Endothelial cell (in vitro differentiated cells): ENCODE measurements at regions not wholly inside any gene's neighbourhood (a gene's known extent, or its start where the extent isn't known, plus 50 kb on each side); places are given as distances from the start of the nearest gene placed in this dataset.

Source experiments
- DNase-seq: peaks from one replicate; pipeline ENCODE4 v3.0.0; 2021; ENCODE audit warnings: low spot score
- H3K27ac Mint-ChIP-seq: one replicate; pipeline ENCODE4 v1.8.0; 2021; ENCODE audit warnings: mixed read lengths, inconsistent platforms; ENCODE audit not compliant: unreplicated experiment
- H3K27me3 Mint-ChIP-seq: one replicate; pipeline ENCODE4 v1.8.0; 2021; ENCODE audit warnings: mild to moderate bottlenecking, moderate library complexity, mixed read lengths, inconsistent platforms; ENCODE audit not compliant: unreplicated experiment
- H3K36me3 Mint-ChIP-seq: one replicate; pipeline ENCODE4 v1.8.0; 2021; ENCODE audit warnings: mild to moderate bottlenecking, low read depth, mixed read lengths, inconsistent platforms; ENCODE audit not compliant: unreplicated experiment
- H3K4me1 Mint-ChIP-seq: one replicate; pipeline ENCODE4 v1.8.0; 2021; ENCODE audit warnings: mild to moderate bottlenecking, mixed read lengths, inconsistent platforms; ENCODE audit not compliant: unreplicated experiment
- H3K4me3 Mint-ChIP-seq: one replicate; pipeline ENCODE4 v1.8.0; 2021; ENCODE audit warnings: mild to moderate bottlenecking, mixed read lengths, inconsistent platforms; ENCODE audit not compliant: unreplicated experiment
- H3K9me3 Mint-ChIP-seq: one replicate; pipeline ENCODE4 v1.8.0; 2021; ENCODE audit warnings: mixed read lengths, inconsistent platforms; ENCODE audit not compliant: unreplicated experiment
- CTCF ChIP-seq: fragments of 200-600 bp; sonication (generic); IDR thresholded peaks from one replicate; pipeline ENCODE4 v1.5.0; 2021; ENCODE audit warnings: antibody characterized with exemption; ENCODE audit not compliant: unreplicated experiment

GRCh38 chr18:78719821-78720220, 259.8 kb upstream of the SALL3 start:
- Mint-ChIP-seq H3K27ac (no peak overlapping the region), H3K9me3 (peaks cover 43% of the 10 kb centered on the region), H3K27me3 (peaks cover 5% of the 10 kb centered on the region), H3K36me3 (peaks cover 13% of the 10 kb centered on the region), H3K4me1 (no peaks in the 10 kb centered on the region), H3K4me3 (no peak overlapping the region)
- DNase-seq: no peak
- no peak for TF ChIP-seq CTCF

- Mint-ChIP-seq H3K9me3 (peaks cover 47% of the 10 kb centered on the region), H3K36me3 (peaks cover 13% of the 10 kb centered on the region), H3K4me3 (no peak overlapping the region), H3K27me3 (peaks cover 5% of the 10 kb centered on the region), H3K27ac (no peak overlapping the region), H3K4me1 (no peaks in the 10 kb centered on the region)
- DNase-seq: no peak
- TF ChIP-seq CTCF: no peak
Measured at GRCh38 chr18:78720456-78721237, 259.0 kb upstream of the SALL3 start.

GRCh38 chr18:78721238-78721875, 258.3 kb upstream of the SALL3 start:
- no peak for DNase-seq
- H3K4me3 Mint-ChIP-seq: no peak overlapping the region
- no peaks in the 10 kb centered on the region for H3K4me1 Mint-ChIP-seq
- no peak overlapping the region for H3K27ac Mint-ChIP-seq
- peaks cover 4% of the 10 kb centered on the region for H3K27me3 Mint-ChIP-seq
- H3K9me3 Mint-ChIP-seq: peaks cover 49% of the 10 kb centered on the region
- H3K36me3 Mint-ChIP-seq: peaks cover 13% of the 10 kb centered on the region
- no peak for TF ChIP-seq CTCF

GRCh38 chr18:78721981-78722380, 257.6 kb upstream of the SALL3 start:
- Mint-ChIP-seq H3K27me3 (peaks cover 8% of the 10 kb centered on the region), H3K27ac (no peak overlapping the region), H3K4me1 (no peaks in the 10 kb centered on the region), H3K4me3 (no peak overlapping the region), H3K9me3 (peaks cover 46% of the 10 kb centered on the region), H3K36me3 (peaks cover 13% of the 10 kb centered on the region)
- DNase-seq: no peak
- TF ChIP-seq CTCF: no peak

GRCh38 chr18:78722386-78722785, 257.2 kb upstream of the SALL3 start:
- no peak for TF ChIP-seq CTCF
- H3K27me3 Mint-ChIP-seq: peaks cover 9% of the 10 kb centered on the region
- H3K36me3 Mint-ChIP-seq: peaks cover 13% of the 10 kb centered on the region
- DNase-seq: no peak
- no peaks in the 10 kb centered on the region for H3K4me1 Mint-ChIP-seq
- H3K9me3 Mint-ChIP-seq: peaks cover 49% of the 10 kb centered on the region
- no peak overlapping the region for H3K4me3 Mint-ChIP-seq
- H3K27ac Mint-ChIP-seq: no peak overlapping the region
